ENCODE measurements at regions not wholly inside any gene's neighbourhood (a gene's known extent, or its start where the extent isn't known, plus 50 kb on each side); places are given as distances from the start of the nearest gene placed in this dataset.

DNA sequence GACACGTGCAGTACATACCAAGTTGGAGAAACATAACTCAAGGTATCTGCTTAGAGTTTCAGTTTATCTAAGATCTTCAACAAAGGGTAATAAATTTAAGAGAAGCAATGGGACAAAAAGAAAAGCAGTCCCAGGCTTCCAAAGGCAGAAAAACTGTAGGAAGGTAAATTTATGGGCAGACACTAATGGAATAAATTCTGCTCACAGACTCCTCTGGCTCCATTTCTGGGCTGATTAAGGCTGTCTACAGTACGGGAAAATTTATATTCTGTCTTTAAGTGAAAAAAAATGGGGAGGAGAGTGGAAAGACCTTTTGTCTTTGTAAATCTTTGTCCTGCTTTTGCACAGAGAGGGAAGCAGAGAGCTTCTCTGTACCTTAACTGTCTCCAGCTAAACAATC is 587.5 kb upstream of the IGFBP3 start:
- Histone ChIP-seq H3K79me2 (ENCODE audit: insufficient read depth) (no peaks in the 10 kb centered on the region), H3K9ac (no peak overlapping the region), H2AFZ (peak overlapping the region; percentile 32), H4K20me1 (ENCODE audit: insufficient read depth) (no peaks in the 10 kb centered on the region), H3K4me1 (ENCODE audit: insufficient read depth) (no peaks in the 10 kb centered on the region), H3K36me3 (ENCODE audit: low read depth) (no peaks in the 10 kb centered on the region), H3K9me3 (ENCODE audit: low read depth) (no peaks in the 10 kb centered on the region), H3K27me3 (replicated peaks; ENCODE audit: insufficient read depth) (no peaks in the 10 kb centered on the region), H3K9me2 (ENCODE audit: insufficient read depth) (no peaks in the 10 kb centered on the region), H3K4me2 (ENCODE audit: unreplicated experiment) (no peak overlapping the region), H3K4me3 (no peak overlapping the region), H3F3A (ENCODE audit: insufficient read depth) (no peaks in the 10 kb centered on the region), H3K27ac (no peak overlapping the region)
- TF ChIP-seq EZH2phosphoT487 (IDR thresholded peaks at IDR 0.05; ENCODE audit: insufficient read depth, low read depth) (no peak), EZH2 (IDR thresholded peaks at IDR 0.05; ENCODE audit: insufficient read depth, poor library complexity, severe bottlenecking) (no peak)
- WGBS, 2 experiments (ENCODE audit: low coverage in 1 of 2, low lambda C conversion rate in 2 of 2, missing lambda C conversion rate in 2 of 2), result 28% methylated on average over 2 of the region's 2 CpGs
- in situ Hi-C loops (cut with MboI), result no loop called here
- no peak for DNase-seq

DNA sequence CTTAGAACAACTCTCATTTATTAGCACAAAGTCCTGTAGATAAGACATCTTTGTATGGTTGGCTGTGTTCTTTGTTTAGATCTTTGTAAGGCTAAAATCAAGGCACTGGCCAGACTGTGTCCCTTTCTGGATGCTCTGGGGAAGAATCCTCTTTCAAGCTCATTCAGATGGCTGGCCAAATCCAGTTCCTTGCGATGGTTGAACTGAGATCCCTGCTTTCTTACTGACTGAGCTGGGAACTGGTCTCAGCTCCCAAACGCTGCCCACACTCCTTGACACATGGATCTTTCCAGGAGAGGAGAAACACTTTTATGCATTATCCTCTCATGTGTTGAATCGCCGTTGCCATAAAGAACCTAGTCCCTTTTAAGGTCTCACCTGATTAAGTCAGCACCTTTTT is 586.5 kb upstream of the IGFBP3 start:
- Histone ChIP-seq H3K9me2 (ENCODE audit: insufficient read depth) (no peaks in the 10 kb centered on the region), H3K4me3 (no peak overlapping the region), H2AFZ (no peak overlapping the region), H3K9me3 (ENCODE audit: low read depth) (no peaks in the 10 kb centered on the region), H3K79me2 (ENCODE audit: insufficient read depth) (no peaks in the 10 kb centered on the region), H4K20me1 (ENCODE audit: insufficient read depth) (no peaks in the 10 kb centered on the region), H3K4me2 (ENCODE audit: unreplicated experiment) (no peak overlapping the region), H3K27ac (no peak overlapping the region), H3K4me1 (ENCODE audit: insufficient read depth) (no peaks in the 10 kb centered on the region), H3K9ac (no peak overlapping the region), H3K36me3 (ENCODE audit: low read depth) (no peaks in the 10 kb centered on the region), H3F3A (ENCODE audit: insufficient read depth) (no peaks in the 10 kb centered on the region), H3K27me3 (replicated peaks; ENCODE audit: insufficient read depth) (no peaks in the 10 kb centered on the region)
- 82% methylated on average over 4 of the region's 4 CpGs for WGBS, 2 experiments (ENCODE audit: low coverage in 1 of 2, low lambda C conversion rate in 2 of 2, missing lambda C conversion rate in 2 of 2)
- in situ Hi-C loops (cut with MboI), result no loop called here
- TF ChIP-seq EZH2 (IDR thresholded peaks at IDR 0.05; ENCODE audit: insufficient read depth, poor library complexity, severe bottlenecking) (no peak), EZH2phosphoT487 (IDR thresholded peaks at IDR 0.05; ENCODE audit: insufficient read depth, low read depth) (no peak)
- DNase-seq, result no peak

DNA sequence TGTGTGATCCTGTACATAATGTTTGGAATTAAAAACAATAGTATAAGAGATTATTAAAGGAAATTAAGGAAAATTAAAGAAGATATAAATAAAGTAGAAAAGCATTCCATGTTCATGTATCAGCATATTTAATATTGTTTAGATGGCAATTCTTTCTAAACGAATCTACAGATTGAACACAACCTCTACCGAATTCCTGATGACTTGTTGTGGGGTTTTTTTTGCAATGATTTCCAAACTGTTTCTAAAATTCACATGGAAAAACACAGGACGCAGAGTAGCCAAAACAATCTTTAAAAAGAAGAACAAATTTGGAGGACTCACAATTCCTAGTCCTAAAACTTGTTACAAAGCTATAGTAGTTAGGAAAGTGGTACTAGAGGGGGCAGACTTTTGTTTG is 573.4 kb upstream of the IGFBP3 start:
- peak; percentile 27 for DNase-seq
- H3K36me3 ChIP-seq (ENCODE audit: low read depth), result no peaks in the 10 kb centered on the region
- H3K9me2 ChIP-seq (ENCODE audit: insufficient read depth), result no peaks in the 10 kb centered on the region
- TF ChIP-seq EZH2 (IDR thresholded peaks at IDR 0.05; ENCODE audit: insufficient read depth, poor library complexity, severe bottlenecking) (no peak), EZH2phosphoT487 (IDR thresholded peaks at IDR 0.05; ENCODE audit: insufficient read depth, low read depth) (no peak)
- no peaks in the 10 kb centered on the region for H3K9me3 ChIP-seq (ENCODE audit: low read depth)
- H3K4me1 ChIP-seq (ENCODE audit: insufficient read depth), result peaks cover 15% of the 10 kb centered on the region
- H3K9ac ChIP-seq, result no peak overlapping the region
- H3K4me2 ChIP-seq (ENCODE audit: unreplicated experiment), result no peak overlapping the region
- no peak overlapping the region for H2AFZ ChIP-seq
- 58 to 76% methylated on average over 3 of the region's 3 CpGs for WGBS, 2 experiments (ENCODE audit: low coverage in 1 of 2, low lambda C conversion rate in 2 of 2, missing lambda C conversion rate in 2 of 2)
- in situ Hi-C loops (cut with MboI), result no loop called here
- no peaks in the 10 kb centered on the region for H3K79me2 ChIP-seq (ENCODE audit: insufficient read depth)
- peak overlapping the region; percentile 43 for H3K27ac ChIP-seq
- no peaks in the 10 kb centered on the region for H3K27me3 ChIP-seq (replicated peaks; ENCODE audit: insufficient read depth)
- H3F3A ChIP-seq (ENCODE audit: insufficient read depth), result peaks cover 18% of the 10 kb centered on the region
- H4K20me1 ChIP-seq (ENCODE audit: insufficient read depth), result no peaks in the 10 kb centered on the region
- H3K4me3 ChIP-seq, result no peak overlapping the region

GRCh38 chr7:46494028-46494427 is 573.0 kb upstream of the IGFBP3 start:
- Histone ChIP-seq H3K9ac (no peak overlapping the region), H3K9me2 (ENCODE audit: insufficient read depth) (no peaks in the 10 kb centered on the region), H4K20me1 (ENCODE audit: insufficient read depth) (no peaks in the 10 kb centered on the region), H3K27ac (peak overlapping the region; percentile 43), H3K4me3 (no peak overlapping the region), H3K36me3 (ENCODE audit: low read depth) (no peaks in the 10 kb centered on the region), H3K4me2 (ENCODE audit: unreplicated experiment) (no peak overlapping the region), H3K4me1 (ENCODE audit: insufficient read depth) (peaks cover 15% of the 10 kb centered on the region), H3K27me3 (replicated peaks; ENCODE audit: insufficient read depth) (no peaks in the 10 kb centered on the region), H3K9me3 (ENCODE audit: low read depth) (no peaks in the 10 kb centered on the region), H3F3A (ENCODE audit: insufficient read depth) (peaks cover 18% of the 10 kb centered on the region), H3K79me2 (ENCODE audit: insufficient read depth) (no peaks in the 10 kb centered on the region), H2AFZ (no peak overlapping the region)
- TF ChIP-seq EZH2 (IDR thresholded peaks at IDR 0.05; ENCODE audit: insufficient read depth, poor library complexity, severe bottlenecking) (no peak), EZH2phosphoT487 (IDR thresholded peaks at IDR 0.05; ENCODE audit: insufficient read depth, low read depth) (no peak)
- in situ Hi-C loops (cut with MboI), result no loop called here
- peak; percentile 84 for DNase-seq

- WGBS, 2 experiments (ENCODE audit: low coverage in 1 of 2, low lambda C conversion rate in 2 of 2, missing lambda C conversion rate in 2 of 2), result 93 to 94% methylated on average over 4 of the region's 4 CpGs
Measured at GRCh38 chr7:46493196-46493595, 572.1 kb upstream of the IGFBP3 start.

More at GRCh38 chr7:46493196-46493595, 572.1 kb upstream of the IGFBP3 start:
- Histone ChIP-seq H3K9me3 (ENCODE audit: low read depth) (no peaks in the 10 kb centered on the region), H3K4me3 (no peak overlapping the region), H3K36me3 (ENCODE audit: low read depth) (no peaks in the 10 kb centered on the region), H2AFZ (no peak overlapping the region), H3K27me3 (replicated peaks; ENCODE audit: insufficient read depth) (no peaks in the 10 kb centered on the region), H3K27ac (no peak overlapping the region), H3K4me2 (ENCODE audit: unreplicated experiment) (no peak overlapping the region), H3K9me2 (ENCODE audit: insufficient read depth) (no peaks in the 10 kb centered on the region), H3K4me1 (ENCODE audit: insufficient read depth) (peaks cover 15% of the 10 kb centered on the region), H4K20me1 (ENCODE audit: insufficient read depth) (no peaks in the 10 kb centered on the region), H3K79me2 (ENCODE audit: insufficient read depth) (no peaks in the 10 kb centered on the region), H3K9ac (no peak overlapping the region), H3F3A (ENCODE audit: insufficient read depth) (peaks cover 20% of the 10 kb centered on the region)
- DNase-seq, result no peak
- TF ChIP-seq EZH2phosphoT487 (IDR thresholded peaks at IDR 0.05; ENCODE audit: insufficient read depth, low read depth) (no peak), EZH2 (IDR thresholded peaks at IDR 0.05; ENCODE audit: insufficient read depth, poor library complexity, severe bottlenecking) (no peak)
- in situ Hi-C loops (cut with MboI), result no loop called here

Measured in GM23248 (cell line).